Prostate gland (tissue), 2 donors: ENCODE measurements at regions not wholly inside any gene's neighbourhood (a gene's known extent, or its start where the extent isn't known, plus 50 kb on each side); places are given as distances from the start of the nearest gene placed in this dataset.

Source experiments
- DNase-seq: peaks from one replicate; pipeline ENCODE4 v3.0.0-alpha.2; 2019; ENCODE audit warnings: low spot score
- H3K27ac ChIP-seq, 2 donors: fragments of 200-600 bp; sonication (generic); 2 replicates each; pipeline ENCODE4 v1.5.1; 2017 to 2019
- H3K27me3 ChIP-seq: fragments of 200-600 bp; sonication (generic); replicated peaks from 2 replicates; pipeline ENCODE4 v1.5.1; 2019; ENCODE audit not compliant: insufficient read depth
- H3K36me3 ChIP-seq, 2 donors: fragments of 200-600 bp; sonication (generic); 1 replicate in 1 of 2; 2 replicates in 1 of 2; pipeline versions ENCODE4 v1.5.1 to v1.8.1; 2017 to 2019
- H3K4me1 ChIP-seq: fragments of 200-600 bp; sonication (generic); replicated peaks from 2 replicates; pipeline ENCODE4 v1.5.1; 2019
- H3K4me3 ChIP-seq, 2 donors: fragments of 200-600 bp; sonication (generic); 2 replicates each; pipeline ENCODE4 v1.5.1; 2017 to 2019
- H3K9me3 ChIP-seq: fragments of 200-600 bp; sonication (generic); 2 replicates; pipeline ENCODE4 v1.5.1; 2017
- CTCF ChIP-seq, 4 experiments: fragments of 200-600 bp in 2 of 4; fragments of 450-650 bp in 2 of 4; sonication (generic) in 2 of 4; IDR thresholded peaks; 1 replicate in 3 of 4; 2 replicates in 1 of 4; pipeline ENCODE4 v1.5.1; 2016 to 2019; ENCODE audit warnings: antibody characterized with exemption in 4 of 4, mild to moderate bottlenecking in 2 of 4, moderate library complexity in 2 of 4
- POLR2A ChIP-seq: fragments of 450-650 bp; IDR thresholded peaks from one replicate; pipeline ENCODE4 v1.6.1; 2016; ENCODE audit warnings: antibody characterized with exemption, mild to moderate bottlenecking
- POLR2AphosphoS5 ChIP-seq: sonication (generic); formaldehyde crosslinking; IDR thresholded peaks from one replicate; pipeline ENCODE4 v1.6.1; 2017; ENCODE audit warnings: antibody characterized with exemption
- WGBS: methylation state at CpG from one replicate; pipeline ENCODE4 v1.1.5; 2018; 5-methylcytosine and 5-hydroxymethylcytosine counted together
- intact Hi-C: fragments of 100-400 bp; cut with DNase I; formaldehyde crosslinking; loops from one replicate; pipeline ENCODE4 v1.14.2; 2022

- WGBS, result 48% methylated on average over 8 of the region's 8 CpGs
- Histone ChIP-seq H3K27ac (no peak overlapping the region), H3K4me3 (no peak overlapping the region), H3K4me1 (peaks cover 2% of the 10 kb centered on the region), H3K27me3 (no peaks in the 10 kb centered on the region), H3K36me3 (no peaks in the 10 kb centered on the region), H3K9me3 (no peaks in the 10 kb centered on the region)
- intact Hi-C loops, result no loop called here
- DNase-seq, result no peak
- TF ChIP-seq POLR2AphosphoS5 (no peak), POLR2A (no peak), CTCF (IDR thresholded peaks at IDR 0.05) (no peak)
Observed at GRCh38 chr4:182107931-182108330, 135.3 kb upstream of the TENM3 start.

GRCh38 chr4:182111586-182111985 is 131.6 kb upstream of the TENM3 start:
- DNase-seq, result no peak
- intact Hi-C loops, result no loop called here
- no peaks in the 10 kb centered on the region for H3K27me3 ChIP-seq
- H3K4me3 ChIP-seq, result no peak overlapping the region
- no peaks in the 10 kb centered on the region for H3K36me3 ChIP-seq
- H3K4me1 ChIP-seq, result peaks cover 2% of the 10 kb centered on the region
- 100% methylated on average over 1 of the region's 1 CpG for WGBS
- H3K9me3 ChIP-seq, result no peaks in the 10 kb centered on the region
- no peak overlapping the region for H3K27ac ChIP-seq
- TF ChIP-seq CTCF (IDR thresholded peaks at IDR 0.05) (no peak), POLR2A (no peak), POLR2AphosphoS5 (no peak)

GRCh38 chr4:182113779-182114178 is 129.4 kb upstream of the TENM3 start:
- no peak overlapping the region for H3K4me3 ChIP-seq
- TF ChIP-seq CTCF (IDR thresholded peaks at IDR 0.05) (no peak), POLR2A (no peak), POLR2AphosphoS5 (no peak)
- H3K27ac ChIP-seq, result no peak overlapping the region
- no peaks in the 10 kb centered on the region for H3K9me3 ChIP-seq
- intact Hi-C loops, result no loop called here
- H3K36me3 ChIP-seq, result no peaks in the 10 kb centered on the region
- H3K4me1 ChIP-seq, result no peaks in the 10 kb centered on the region
- H3K27me3 ChIP-seq, result no peaks in the 10 kb centered on the region
- DNase-seq, result no peak

GRCh38 chr4:182124359-182124758 is 118.8 kb upstream of the TENM3 start:
- WGBS, result 90% methylated on average over 7 of the region's 7 CpGs
- TF ChIP-seq CTCF (IDR thresholded peaks at IDR 0.05), result no peak
- no peak for TF ChIP-seq POLR2A
- TF ChIP-seq POLR2AphosphoS5, result no peak
- intact Hi-C loops, result no loop called here

GRCh38 chr4:182126096-182126495 is 117.1 kb upstream of the TENM3 start:
- Histone ChIP-seq H3K4me1 (no peaks in the 10 kb centered on the region), H3K36me3 (no peaks in the 10 kb centered on the region), H3K27me3 (no peaks in the 10 kb centered on the region), H3K4me3 (no peak overlapping the region), H3K9me3 (no peaks in the 10 kb centered on the region), H3K27ac (no peak overlapping the region)
- TF ChIP-seq POLR2A (no peak), CTCF (IDR thresholded peaks at IDR 0.05) (no peak), POLR2AphosphoS5 (no peak)
- DNase-seq, result no peak
- intact Hi-C loops, result no loop called here
- 70% methylated on average over 5 of the region's 5 CpGs for WGBS

More at GRCh38 chr4:182124359-182124758, 118.8 kb upstream of the TENM3 start:
- no peak for DNase-seq
- H3K27ac ChIP-seq, result no peak overlapping the region
- H3K9me3 ChIP-seq, result no peaks in the 10 kb centered on the region
- H3K27me3 ChIP-seq, result no peaks in the 10 kb centered on the region
- no peaks in the 10 kb centered on the region for H3K4me1 ChIP-seq
- H3K36me3 ChIP-seq, result no peaks in the 10 kb centered on the region
- no peak overlapping the region for H3K4me3 ChIP-seq
